Body of pancreas (tissue), 4 donors: ENCODE measurements at regions not wholly inside any gene's neighbourhood (a gene's known extent, or its start where the extent isn't known, plus 50 kb on each side); places are given as distances from the start of the nearest gene placed in this dataset.

Experiments
- ATAC-seq: fragments of 150-250 bp; one replicate; pipeline ENCODE4 v1.9.1; 2016
- DNase-seq, 4 donors: peaks; one replicate each; pipeline ENCODE4 v3.0.0-alpha.2; 2019
- H3K27ac ChIP-seq, 4 donors: fragments of 200-600 bp; sonication (generic); 1 replicate in 3 of 4; 2 replicates in 1 of 4; pipeline versions ENCODE4 v1.5.1 to v1.6.1; 2016 to 2019; ENCODE audit warnings: mild to moderate bottlenecking in 1 of 4, mixed read lengths in 1 of 4, moderate library complexity in 1 of 4
- H3K27me3 ChIP-seq, 2 donors: fragments of 200-600 bp; sonication (generic); one replicate each; pipeline ENCODE4 v1.6.0; 2016; ENCODE audit warnings: mild to moderate bottlenecking in 1 of 2
- H3K36me3 ChIP-seq, 2 donors: fragments of 200-600 bp; sonication (generic); replicated peaks in 1 of 2; 2 replicates each; pipeline ENCODE4 v1.5.1; 2016; ENCODE audit warnings: low read depth in 2 of 2; ENCODE audit not compliant: insufficient read depth in 1 of 2
- H3K4me1 ChIP-seq: fragments of 200-600 bp; sonication (generic); one replicate; pipeline ENCODE4 v1.6.0; 2016
- H3K4me3 ChIP-seq, 2 donors: fragments of 200-600 bp; sonication (generic); 1 replicate in 1 of 2; 2 replicates in 1 of 2; pipeline ENCODE4 v1.5.1; 2016 to 2019
- H3K9me3 ChIP-seq, 3 donors: fragments of 200-600 bp; sonication (generic); 1 replicate in 2 of 3; 2 replicates in 1 of 3; pipeline ENCODE4 v1.5.1; 2016
- POLR2A ChIP-seq, 3 donors: fragments of 450-650 bp; IDR thresholded peaks; one replicate each; pipeline ENCODE4 v1.6.1; 2016; ENCODE audit warnings: antibody characterized with exemption in 3 of 3, mild to moderate bottlenecking in 2 of 3
- WGBS, 2 donors: methylation state at CpG; one replicate each; pipeline ENCODE4 v1.1.5; 2017; 5-methylcytosine and 5-hydroxymethylcytosine counted together
- intact Hi-C: fragments of 100-400 bp; cut with DNase I; formaldehyde crosslinking; loops from one replicate; pipeline ENCODE4 v1.15.1; 2023
- TF ChIP-seq, protein P1 (sequence below), 7 experiments: fragments of 450-650 bp in 4 of 7; fragments of 200-600 bp in 3 of 7; sonication (generic) in 3 of 7; IDR thresholded peaks; one replicate each; pipeline ENCODE4 v1.5.1; 2016 to 2019; ENCODE audit warnings: antibody characterized with exemption in 7 of 7

DNA sequence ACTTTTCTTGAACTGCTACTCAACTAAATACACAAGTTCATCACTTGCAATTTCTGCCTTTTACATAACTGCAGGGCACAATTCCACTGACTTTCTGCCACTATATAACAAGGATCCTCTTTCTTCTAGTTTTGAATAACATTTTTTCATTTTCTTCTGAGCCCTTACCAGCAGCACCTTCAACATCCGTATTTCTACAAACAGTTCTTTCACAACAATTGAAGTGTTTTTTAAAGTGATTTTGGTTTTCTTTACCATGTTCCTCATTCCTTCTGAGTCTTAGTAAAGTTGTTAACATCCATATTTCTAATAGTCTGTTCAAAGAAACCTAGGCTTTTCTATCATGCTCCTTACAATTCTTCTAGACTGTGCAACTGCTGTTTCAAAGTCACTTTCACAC, 127.2 kb upstream of the PITX1 start:
- Histone ChIP-seq H3K27ac (no peak overlapping the region), H3K27me3 (no peaks in the 10 kb centered on the region), H3K4me3 (no peak overlapping the region), H3K4me1 (no peaks in the 10 kb centered on the region), H3K36me3 (no peaks in the 10 kb centered on the region), H3K9me3 (peaks cover 0 to 7% (median 0%) of the 10 kb centered on the region in 3 donors)
- ATAC-seq (no peak), DNase-seq (no peak)
- 40 to 59% methylated on average over 1 of the region's 1 CpG for WGBS, 2 donors
- TF ChIP-seq POLR2A (IDR thresholded peaks at IDR 0.05), result no peak
- TF ChIP-seq, protein P1, sequence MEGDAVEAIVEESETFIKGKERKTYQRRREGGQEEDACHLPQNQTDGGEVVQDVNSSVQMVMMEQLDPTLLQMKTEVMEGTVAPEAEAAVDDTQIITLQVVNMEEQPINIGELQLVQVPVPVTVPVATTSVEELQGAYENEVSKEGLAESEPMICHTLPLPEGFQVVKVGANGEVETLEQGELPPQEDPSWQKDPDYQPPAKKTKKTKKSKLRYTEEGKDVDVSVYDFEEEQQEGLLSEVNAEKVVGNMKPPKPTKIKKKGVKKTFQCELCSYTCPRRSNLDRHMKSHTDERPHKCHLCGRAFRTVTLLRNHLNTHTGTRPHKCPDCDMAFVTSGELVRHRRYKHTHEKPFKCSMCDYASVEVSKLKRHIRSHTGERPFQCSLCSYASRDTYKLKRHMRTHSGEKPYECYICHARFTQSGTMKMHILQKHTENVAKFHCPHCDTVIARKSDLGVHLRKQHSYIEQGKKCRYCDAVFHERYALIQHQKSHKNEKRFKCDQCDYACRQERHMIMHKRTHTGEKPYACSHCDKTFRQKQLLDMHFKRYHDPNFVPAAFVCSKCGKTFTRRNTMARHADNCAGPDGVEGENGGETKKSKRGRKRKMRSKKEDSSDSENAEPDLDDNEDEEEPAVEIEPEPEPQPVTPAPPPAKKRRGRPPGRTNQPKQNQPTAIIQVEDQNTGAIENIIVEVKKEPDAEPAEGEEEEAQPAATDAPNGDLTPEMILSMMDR (IDR thresholded peaks at IDR 0.05), result no peak
- intact Hi-C loops, result no loop called here

DNA sequence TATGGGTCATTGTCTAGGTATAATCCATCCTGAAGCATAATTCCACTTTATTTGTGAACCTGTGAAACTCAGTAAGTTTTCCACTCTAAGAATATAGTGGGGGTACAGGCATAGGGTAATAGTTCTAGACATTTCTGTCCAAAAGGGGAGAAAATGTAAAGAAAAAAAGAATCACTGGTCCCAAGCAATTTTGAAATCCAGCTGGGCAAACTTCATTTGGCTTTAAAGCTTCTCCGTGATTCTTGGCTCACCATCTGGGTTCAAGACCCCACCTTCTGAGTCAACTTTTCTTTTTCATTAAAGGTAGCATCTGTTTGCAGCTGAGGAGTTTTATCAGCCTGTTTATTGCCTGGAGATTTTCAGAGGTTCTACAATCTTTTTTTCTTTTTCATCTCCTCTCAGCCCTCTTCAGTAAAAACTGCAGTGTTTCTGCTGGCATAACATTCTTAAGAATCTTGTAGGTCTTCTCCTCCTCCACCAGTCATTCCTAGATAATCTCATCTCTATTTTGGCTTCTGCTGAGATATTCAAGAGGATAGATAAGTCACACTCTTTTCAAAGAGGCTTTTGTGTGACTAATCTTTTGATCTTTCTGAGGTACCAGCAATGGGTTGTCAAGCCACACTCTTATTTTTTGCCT, 126.1 kb upstream of the PITX1 start:
- peaks cover 0 to 7% (median 0%) of the 10 kb centered on the region in 3 donors for H3K9me3 ChIP-seq
- DNase-seq (no peak), ATAC-seq (no peak)
- intact Hi-C loops, result no loop called here
- H3K36me3 ChIP-seq, result no peaks in the 10 kb centered on the region
- no peaks in the 10 kb centered on the region for H3K27me3 ChIP-seq
- no peaks in the 10 kb centered on the region for H3K4me1 ChIP-seq
- no peak overlapping the region for H3K4me3 ChIP-seq
- TF ChIP-seq, protein P1 (IDR thresholded peaks at IDR 0.05), result no peak
- TF ChIP-seq POLR2A (IDR thresholded peaks at IDR 0.05), result no peak
- 52 to 61% methylated on average over 1 of the region's 1 CpG for WGBS, 2 donors
- H3K27ac ChIP-seq, result no peak overlapping the region

DNA sequence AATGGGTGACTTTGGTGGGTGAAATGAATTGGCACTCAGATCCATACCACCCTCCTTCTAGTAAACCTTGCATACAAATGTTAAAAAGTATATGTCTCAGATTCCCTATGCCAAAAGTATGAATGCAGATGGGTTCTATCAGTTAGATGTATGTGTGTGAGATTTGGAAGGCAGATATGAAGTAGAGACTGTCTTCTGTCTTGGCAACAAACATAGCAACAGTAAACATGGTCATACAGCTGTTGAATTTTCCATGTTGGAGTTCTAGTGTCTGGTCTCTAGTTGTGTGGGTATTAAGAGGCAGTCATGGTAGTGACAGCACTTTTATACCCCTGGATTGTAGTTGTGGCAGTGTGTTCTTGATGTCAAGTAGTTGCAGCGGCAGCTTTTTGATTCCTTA, 125.6 kb upstream of the PITX1 start:
- Histone ChIP-seq H3K9me3 (peaks cover 0 to 7% (median 0%) of the 10 kb centered on the region in 3 donors), H3K27ac (no peak overlapping the region), H3K4me3 (no peak overlapping the region), H3K36me3 (no peaks in the 10 kb centered on the region), H3K4me1 (no peaks in the 10 kb centered on the region), H3K27me3 (no peaks in the 10 kb centered on the region)
- 90 to 96% methylated on average over 1 of the region's 1 CpG for WGBS, 2 donors
- DNase-seq, result no peak
- ATAC-seq, result no peak
- intact Hi-C loops, result no loop called here
- TF ChIP-seq, protein P1 (IDR thresholded peaks at IDR 0.05), result no peak
- TF ChIP-seq POLR2A (IDR thresholded peaks at IDR 0.05), result no peak

DNA sequence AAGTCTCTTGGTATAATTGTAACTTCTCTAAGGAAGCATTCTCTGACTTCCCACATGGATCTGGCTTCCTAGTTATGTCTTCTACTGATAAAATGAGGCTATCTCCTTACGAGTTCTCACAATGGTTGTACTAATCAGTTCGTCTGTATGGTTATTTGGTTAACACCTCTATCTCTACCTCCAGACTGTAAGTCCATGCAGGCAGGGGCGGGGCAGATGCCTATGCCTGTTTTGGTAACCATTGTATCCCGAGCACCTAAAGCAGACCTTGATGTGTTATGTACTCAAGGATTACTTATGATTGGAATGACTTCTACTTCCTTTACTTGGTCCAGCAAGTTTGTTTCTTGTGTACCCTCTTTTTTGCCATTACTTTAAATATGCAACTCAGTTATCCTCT, 125.0 kb upstream of the PITX1 start:
- WGBS, 2 donors, result 39% methylated on average over 4 of the region's 4 CpGs
- no peak overlapping the region for H3K4me3 ChIP-seq
- no peak for DNase-seq
- no peaks in the 10 kb centered on the region for H3K36me3 ChIP-seq
- H3K27ac ChIP-seq, result no peak overlapping the region
- H3K9me3 ChIP-seq, result peaks cover 0 to 7% (median 0%) of the 10 kb centered on the region in 3 donors
- ATAC-seq, result no peak
- intact Hi-C loops, result no loop called here
- TF ChIP-seq, protein P1 (IDR thresholded peaks at IDR 0.05), result no peak
- TF ChIP-seq POLR2A (IDR thresholded peaks at IDR 0.05), result no peak
- H3K4me1 ChIP-seq, result no peaks in the 10 kb centered on the region
- no peaks in the 10 kb centered on the region for H3K27me3 ChIP-seq

DNA sequence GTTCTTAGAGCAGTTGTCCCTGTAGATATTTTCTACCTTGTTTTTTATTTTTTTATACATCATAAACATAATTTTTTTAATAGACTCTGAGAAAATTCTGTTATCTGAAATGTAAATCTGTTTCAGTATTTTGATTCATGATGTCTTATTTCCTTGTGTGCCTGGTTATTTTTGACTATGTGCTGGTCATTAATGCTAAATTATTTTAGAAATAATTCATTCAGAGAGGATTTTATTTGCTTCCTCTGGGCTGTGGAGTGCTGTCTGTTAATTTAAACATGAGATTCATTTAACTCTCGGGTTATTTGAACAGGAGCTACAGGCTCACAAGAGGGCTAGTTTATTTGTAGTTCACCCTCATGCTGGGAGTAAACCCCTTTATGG, 124.3 kb upstream of the PITX1 start:
- no peaks in the 10 kb centered on the region for H3K4me1 ChIP-seq
- no peak overlapping the region for H3K27ac ChIP-seq
- H3K9me3 ChIP-seq, result peaks cover 0 to 7% (median 0%) of the 10 kb centered on the region in 3 donors
- no peak for TF ChIP-seq POLR2A (IDR thresholded peaks at IDR 0.05)
- TF ChIP-seq, protein P1 (IDR thresholded peaks at IDR 0.05), result no peak
- no peak for DNase-seq
- H3K36me3 ChIP-seq, result no peaks in the 10 kb centered on the region
- ATAC-seq, result no peak
- intact Hi-C loops, result no loop called here
- no peak overlapping the region for H3K4me3 ChIP-seq
- no peaks in the 10 kb centered on the region for H3K27me3 ChIP-seq
- WGBS, 2 donors, result 28 to 41% methylated on average over 1 of the region's 1 CpG
